H9 (cell line): ENCODE measurements at regions not wholly inside any gene's neighbourhood (a gene's known extent, or its start where the extent isn't known, plus 50 kb on each side); places are given as distances from the start of the nearest gene placed in this dataset.

Experiments
- DNase-seq: peaks from one replicate; pipeline ENCODE4 v3.0.0-alpha.2; 2017
- H2AFZ ChIP-seq: one replicate; pipeline ENCODE4 v1.6.1; 2013; ENCODE audit warnings: mild to moderate bottlenecking, low read length, control low read depth, moderate library complexity
- H2AK5ac ChIP-seq: 2 replicates; pipeline ENCODE4 v1.6.1; 2013; ENCODE audit warnings: low read length, control low read depth, mixed read lengths; ENCODE audit not compliant: insufficient read length
- H2BK120ac ChIP-seq: one replicate; pipeline ENCODE4 v1.6.1; 2013; ENCODE audit warnings: low read depth, mild to moderate bottlenecking, low read length, control low read depth, inconsistent platforms; ENCODE audit not compliant: poor library complexity, severe bottlenecking
- H2BK12ac ChIP-seq: 2 replicates; pipeline ENCODE4 v1.6.1; 2013; ENCODE audit warnings: low read length, control low read depth, mixed read lengths, low read depth; ENCODE audit not compliant: insufficient read length
- H2BK15ac ChIP-seq: 2 replicates; pipeline ENCODE4 v1.6.1; 2013; ENCODE audit warnings: low read depth, low read length, control low read depth
- H2BK20ac ChIP-seq: one replicate; pipeline ENCODE4 v1.6.1; 2013; ENCODE audit warnings: low read depth, mild to moderate bottlenecking, low read length, control low read depth, inconsistent platforms; ENCODE audit not compliant: poor library complexity, severe bottlenecking
- H2BK5ac ChIP-seq: 2 replicates; pipeline ENCODE4 v1.6.1; 2013; ENCODE audit warnings: low read length, control low read depth, mixed read lengths; ENCODE audit not compliant: insufficient read length
- H3K14ac ChIP-seq: 2 replicates; pipeline ENCODE4 v1.6.1; 2013; ENCODE audit warnings: low read length, control low read depth; ENCODE audit not compliant: insufficient read depth
- H3K18ac ChIP-seq: 2 replicates; pipeline ENCODE4 v1.6.1; 2013; ENCODE audit warnings: low read depth, mild to moderate bottlenecking, mixed read lengths, low read length, control low read depth; ENCODE audit not compliant: insufficient read length
- H3K23ac ChIP-seq: 2 replicates; pipeline ENCODE4 v1.6.1; 2013; ENCODE audit warnings: low read length, control low read depth, mixed read lengths, low read depth; ENCODE audit not compliant: insufficient read length
- H3K23me2 ChIP-seq: 2 replicates; pipeline ENCODE4 v1.6.1; 2013; ENCODE audit warnings: low read depth, mild to moderate bottlenecking, mixed read lengths, low read length, control low read depth; ENCODE audit not compliant: insufficient read length, poor library complexity, severe bottlenecking
- H3K27ac ChIP-seq: 2 replicates; pipeline ENCODE4 v1.5.1; 2013; ENCODE audit warnings: low read length, control low read depth, mixed read lengths, low read depth; ENCODE audit not compliant: insufficient read length
- H3K27me3 ChIP-seq: 2 replicates; pipeline ENCODE4 v1.6.1; 2013; ENCODE audit warnings: low read length, control low read depth, inconsistent platforms; ENCODE audit not compliant: insufficient read depth
- H3K4ac ChIP-seq: 2 replicates; pipeline ENCODE4 v1.6.1; 2013; ENCODE audit warnings: low read depth, mild to moderate bottlenecking, control low read depth, inconsistent platforms, low read length, moderate library complexity
- H3K4me1 ChIP-seq: 2 replicates; pipeline ENCODE4 v1.6.1; 2013; ENCODE audit warnings: low read length, control low read depth, inconsistent platforms; ENCODE audit not compliant: insufficient read depth
- H3K4me2 ChIP-seq: 2 replicates; pipeline ENCODE4 v1.6.1; 2013; ENCODE audit warnings: low read length, control low read depth, mixed read lengths; ENCODE audit not compliant: insufficient read length, insufficient read depth
- H3K56ac ChIP-seq: 2 replicates; pipeline ENCODE4 v1.6.1; 2013; ENCODE audit warnings: low read depth, mild to moderate bottlenecking, mixed read lengths, low read length, control low read depth; ENCODE audit not compliant: insufficient read length
- H3K79me1 ChIP-seq: 2 replicates; pipeline ENCODE4 v1.6.1; 2013; ENCODE audit warnings: low read depth, mild to moderate bottlenecking, moderate library complexity, low read length, control low read depth, inconsistent platforms; ENCODE audit not compliant: insufficient read depth, poor library complexity, severe bottlenecking
- H3K79me2 ChIP-seq: 2 replicates; pipeline ENCODE4 v1.6.1; 2013; ENCODE audit warnings: low read length, control low read depth, inconsistent platforms; ENCODE audit not compliant: insufficient read depth
- H3K9ac ChIP-seq: 2 replicates; pipeline ENCODE4 v1.6.1; 2013; ENCODE audit warnings: low read length, control low read depth, mixed read lengths; ENCODE audit not compliant: insufficient read length; ENCODE audit errors: extremely low read depth
- H3K9me3 ChIP-seq: one replicate; pipeline ENCODE4 v1.6.1; 2013; ENCODE audit warnings: low read depth, low read length, inconsistent platforms; ENCODE audit not compliant: control insufficient read depth
- H3T11ph ChIP-seq: one replicate; pipeline ENCODE4 v1.6.1; 2013; ENCODE audit warnings: mild to moderate bottlenecking, low read length, control low read depth, inconsistent platforms
- H4K20me1 ChIP-seq: one replicate; pipeline ENCODE4 v1.6.1; 2013; ENCODE audit not compliant: control insufficient read depth, insufficient read length, insufficient read depth
- H4K5ac ChIP-seq: 2 replicates; pipeline ENCODE4 v1.6.1; 2013; ENCODE audit warnings: low read depth, mild to moderate bottlenecking, mixed read lengths, low read length, control low read depth; ENCODE audit not compliant: insufficient read length
- H4K8ac ChIP-seq: replicated peaks from 2 replicates; pipeline ENCODE4 v1.6.1; 2013; ENCODE audit warnings: low read length, control low read depth, mixed read lengths, low read depth; ENCODE audit not compliant: insufficient read length
- H4K91ac ChIP-seq: 2 replicates; pipeline ENCODE4 v1.6.1; 2013; ENCODE audit warnings: low read depth, mild to moderate bottlenecking, moderate library complexity, mixed read lengths, low read length, control low read depth; ENCODE audit not compliant: insufficient read length
- H3K27ac Mint-ChIP-seq, 3 experiments: 2 replicates in 2 of 3; 3 replicates in 1 of 3; pipeline ENCODE4 v1.8.0; 2020 to 2021; ENCODE audit warnings: mixed read lengths in 3 of 3, mild to moderate bottlenecking in 1 of 3, moderate library complexity in 1 of 3
- H3K27me3 Mint-ChIP-seq: 2 replicates; pipeline ENCODE4 v1.8.0; 2021; ENCODE audit warnings: low read depth, mild to moderate bottlenecking, moderate library complexity, mixed read lengths
- H3K36me3 Mint-ChIP-seq, 3 experiments: 2 replicates in 2 of 3; 3 replicates in 1 of 3; pipeline ENCODE4 v1.8.0; 2020 to 2021; ENCODE audit warnings: low read depth in 3 of 3, mixed read lengths in 3 of 3; ENCODE audit not compliant: insufficient read depth in 1 of 3
- H3K4me1 Mint-ChIP-seq, 2 experiments: 2 replicates each; pipeline ENCODE4 v1.8.0; 2020; ENCODE audit warnings: mixed read lengths in 2 of 2
- H3K4me3 Mint-ChIP-seq, 2 experiments: 2 replicates in 1 of 2; 3 replicates in 1 of 2; pipeline ENCODE4 v1.8.0; 2020 to 2021; ENCODE audit warnings: mild to moderate bottlenecking in 2 of 2, mixed read lengths in 2 of 2, moderate library complexity in 1 of 2
- H3K9me3 Mint-ChIP-seq, 2 experiments: 2 replicates in 1 of 2; 3 replicates in 1 of 2; pipeline ENCODE4 v1.8.0; 2020; ENCODE audit warnings: mild to moderate bottlenecking in 2 of 2, mixed read lengths in 2 of 2, moderate library complexity in 1 of 2
- CTCF ChIP-seq: fragments of 200-600 bp; sonication (generic); conservative IDR thresholded peaks from 3 replicates; pipeline ENCODE4 v1.8.0; 2021; ENCODE audit warnings: antibody characterized with exemption, mild to moderate bottlenecking
- WGBS: extraction: QIAGEN DNeasy Blood & Tissue Kit; methylation state at CpG from one replicate; pipeline ENCODE4 v1.1.7; 2013; ENCODE audit warnings: missing lambda C conversion rate, low lambda C conversion rate, mixed read lengths; ENCODE audit not compliant: insufficient read length; ENCODE audit errors: extremely low coverage; 5-methylcytosine and 5-hydroxymethylcytosine counted together

- Histone ChIP-seq H4K20me1 (no peaks in the 10 kb centered on the region), H3K23ac (no peak overlapping the region), H3K9ac (no peak overlapping the region), H3K79me2 (no peaks in the 10 kb centered on the region), H3K18ac (no peak overlapping the region), H2BK15ac (no peak overlapping the region), H3K27me3 (no peaks in the 10 kb centered on the region), H3K27ac (no peak overlapping the region), H2AFZ (peak overlapping the region; percentile 32), H3K23me2 (no peaks in the 10 kb centered on the region), H2BK5ac (no peak overlapping the region), H2BK20ac (no peak overlapping the region), H3T11ph (peak overlapping the region; percentile 17), H2BK120ac (no peak overlapping the region), H3K9me3 (no peaks in the 10 kb centered on the region), H3K56ac (no peak overlapping the region), H3K4ac (no peak overlapping the region), H3K4me1 (no peaks in the 10 kb centered on the region), H2BK12ac (no peak overlapping the region), H3K79me1 (no peaks in the 10 kb centered on the region), H2AK5ac (no peak overlapping the region), H3K4me2 (no peak overlapping the region), H4K8ac (no peak overlapping the region), H3K14ac (no peak overlapping the region), H4K5ac (no peak overlapping the region), H4K91ac (no peak overlapping the region)
- no peak for DNase-seq
- H3K4me3 Mint-ChIP-seq: no peak overlapping the region
- H3K9me3 Mint-ChIP-seq: 0 out of 5 replicates have a peak, but pooled peaks cover 0 to 1% of the 10 kb centered on the region in 2 experiments
- H3K27ac Mint-ChIP-seq: no peak overlapping the region
- 0 out of 7 replicates have a peak, but pooled peaks cover 0 to 2% (median 0%) of the 10 kb centered on the region in 3 experiments for H3K36me3 Mint-ChIP-seq
- no peaks in the 10 kb centered on the region for H3K27me3 Mint-ChIP-seq
- WGBS: no CpG with 5 or more reads among the region's 3 CpGs
- no peak for TF ChIP-seq CTCF
- no peaks in the 10 kb centered on the region for H3K4me1 Mint-ChIP-seq
Measured at GRCh38 chr4:36651253-36651652, 369.8 kb downstream of the DTHD1 start.
